HEK293T (cell line): ENCODE measurements at regions not wholly inside any gene's neighbourhood (a gene's known extent, or its start where the extent isn't known, plus 50 kb on each side); places are given as distances from the start of the nearest gene placed in this dataset.
"Not testable (repeated sequence)": the region's sequence is repeated elsewhere in the genome, so short reads cannot be mapped to it uniquely, and the experiment has no call there.

ENCODE experiments used
- FOXK2 ChIP-seq: fragments of 450-650 bp; IDR thresholded peaks from 2 replicates; pipeline ENCODE4 v1.6.1; 2016; ENCODE audit warnings: mild to moderate bottlenecking
- FOXM1 ChIP-seq: fragments of 450-650 bp; IDR thresholded peaks from 2 replicates; pipeline ENCODE4 v1.6.1; 2017; ENCODE audit warnings: mild to moderate bottlenecking, borderline replicate concordance
- SP1 ChIP-seq: fragments of 450-650 bp; IDR thresholded peaks from 2 replicates; pipeline ENCODE4 v1.6.1; 2017
- SUZ12 ChIP-seq: fragments of 450-650 bp; IDR thresholded peaks from 2 replicates; pipeline ENCODE4 v1.6.1; 2016; ENCODE audit warnings: mild to moderate bottlenecking
- ZNF384 ChIP-seq: fragments of 450-650 bp; IDR thresholded peaks from 2 replicates; pipeline ENCODE4 v1.6.1; 2016

DNA sequence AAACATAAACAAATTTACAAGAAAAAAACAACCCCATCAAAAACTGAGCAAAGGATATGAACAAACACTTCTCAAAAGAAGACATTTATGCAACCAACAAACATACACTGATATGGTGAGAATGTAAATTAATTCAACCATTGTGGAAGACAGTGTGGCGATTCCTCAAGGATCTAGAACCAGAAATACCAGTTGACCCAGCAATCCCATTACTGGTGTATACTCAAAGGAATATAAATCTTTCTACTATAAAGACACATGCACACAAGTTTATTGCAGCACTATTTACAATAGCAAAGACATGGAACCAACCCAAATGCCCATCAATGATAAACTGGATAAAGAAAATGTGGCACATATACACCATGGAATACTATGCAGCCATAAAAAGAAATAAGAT, 92.3 kb upstream of the GUCY1A1 start:
- not testable (repeated sequence) for TF ChIP-seq SP1, ZNF384, FOXK2, SUZ12, FOXM1
